Thoracic aorta (tissue), 2 donors: ENCODE measurements at regions not wholly inside any gene's neighbourhood (a gene's known extent, or its start where the extent isn't known, plus 50 kb on each side); places are given as distances from the start of the nearest gene placed in this dataset.

Source experiments
- ATAC-seq: fragments of 150-250 bp; one replicate; pipeline ENCODE4 v1.8.0; 2017; ENCODE audit warnings: low read depth; ENCODE audit not compliant: insufficient number of reproducible peaks, low FRiP score
- DNase-seq: peaks from one replicate; pipeline ENCODE4 v3.0.0-alpha.2; 2020; ENCODE audit warnings: low spot score
- H3K27ac ChIP-seq, 2 donors: fragments of 200-600 bp; sonication (generic); 1 replicate in 1 of 2; 2 replicates in 1 of 2; pipeline ENCODE4 v1.5.1; 2016; ENCODE audit warnings: mild to moderate bottlenecking in 2 of 2, moderate library complexity in 2 of 2
- H3K27me3 ChIP-seq: fragments of 200-600 bp; sonication (generic); replicated peaks from 2 replicates; pipeline ENCODE4 v1.6.0; 2016; ENCODE audit warnings: mild to moderate bottlenecking; ENCODE audit not compliant: insufficient read depth
- H3K36me3 ChIP-seq: fragments of 200-600 bp; sonication (generic); one replicate; pipeline ENCODE4 v1.5.1; 2016
- H3K4me1 ChIP-seq, 2 donors: fragments of 200-600 bp; sonication (generic); 1 replicate in 1 of 2; 2 replicates in 1 of 2; pipeline versions ENCODE4 v1.5.1 to v1.6.0; 2016; ENCODE audit warnings: low read depth in 2 of 2, mild to moderate bottlenecking in 1 of 2; ENCODE audit not compliant: control insufficient read depth in 1 of 2
- H3K4me3 ChIP-seq: fragments of 200-600 bp; sonication (generic); 2 replicates; pipeline ENCODE4 v1.5.1; 2016; ENCODE audit warnings: mild to moderate bottlenecking
- H3K9me3 ChIP-seq: fragments of 200-600 bp; sonication (generic); 2 replicates; pipeline ENCODE4 v1.5.1; 2016
- TF ChIP-seq, protein P1 (sequence below): fragments of 200-600 bp; sonication (generic); IDR thresholded peaks from one replicate; pipeline ENCODE4 v1.5.1; 2019; ENCODE audit warnings: antibody characterized with exemption

GRCh38 chr14:101178184-101179072 lies 274.9 kb upstream of the RTL1 start:
- DNase-seq (no peak), ATAC-seq (no peak)
- TF ChIP-seq, protein P1, sequence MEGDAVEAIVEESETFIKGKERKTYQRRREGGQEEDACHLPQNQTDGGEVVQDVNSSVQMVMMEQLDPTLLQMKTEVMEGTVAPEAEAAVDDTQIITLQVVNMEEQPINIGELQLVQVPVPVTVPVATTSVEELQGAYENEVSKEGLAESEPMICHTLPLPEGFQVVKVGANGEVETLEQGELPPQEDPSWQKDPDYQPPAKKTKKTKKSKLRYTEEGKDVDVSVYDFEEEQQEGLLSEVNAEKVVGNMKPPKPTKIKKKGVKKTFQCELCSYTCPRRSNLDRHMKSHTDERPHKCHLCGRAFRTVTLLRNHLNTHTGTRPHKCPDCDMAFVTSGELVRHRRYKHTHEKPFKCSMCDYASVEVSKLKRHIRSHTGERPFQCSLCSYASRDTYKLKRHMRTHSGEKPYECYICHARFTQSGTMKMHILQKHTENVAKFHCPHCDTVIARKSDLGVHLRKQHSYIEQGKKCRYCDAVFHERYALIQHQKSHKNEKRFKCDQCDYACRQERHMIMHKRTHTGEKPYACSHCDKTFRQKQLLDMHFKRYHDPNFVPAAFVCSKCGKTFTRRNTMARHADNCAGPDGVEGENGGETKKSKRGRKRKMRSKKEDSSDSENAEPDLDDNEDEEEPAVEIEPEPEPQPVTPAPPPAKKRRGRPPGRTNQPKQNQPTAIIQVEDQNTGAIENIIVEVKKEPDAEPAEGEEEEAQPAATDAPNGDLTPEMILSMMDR, result no peak
- Histone ChIP-seq H3K4me3 (no peak overlapping the region), H3K4me1 (no peaks in the 10 kb centered on the region), H3K27ac (no peak overlapping the region), H3K9me3 (no peaks in the 10 kb centered on the region), H3K36me3 (no peaks in the 10 kb centered on the region), H3K27me3 (no peaks in the 10 kb centered on the region)

GRCh38 chr14:101179691-101180211 lies 276.2 kb upstream of the RTL1 start:
- DNase-seq (no peak), ATAC-seq (no peak)
- Histone ChIP-seq H3K27ac (no peak overlapping the region), H3K9me3 (no peaks in the 10 kb centered on the region), H3K4me3 (no peak overlapping the region), H3K4me1 (no peaks in the 10 kb centered on the region), H3K36me3 (no peaks in the 10 kb centered on the region), H3K27me3 (no peaks in the 10 kb centered on the region)
- TF ChIP-seq, protein P1, result no peak

GRCh38 chr14:101181446-101182313 lies 278.2 kb upstream of the RTL1 start:
- Histone ChIP-seq H3K9me3 (no peaks in the 10 kb centered on the region), H3K36me3 (no peaks in the 10 kb centered on the region), H3K27ac (no peak overlapping the region), H3K27me3 (no peaks in the 10 kb centered on the region), H3K4me3 (no peak overlapping the region), H3K4me1 (no peaks in the 10 kb centered on the region)
- DNase-seq (no peak), ATAC-seq (no peak)
- TF ChIP-seq, protein P1, result no peak

DNA sequence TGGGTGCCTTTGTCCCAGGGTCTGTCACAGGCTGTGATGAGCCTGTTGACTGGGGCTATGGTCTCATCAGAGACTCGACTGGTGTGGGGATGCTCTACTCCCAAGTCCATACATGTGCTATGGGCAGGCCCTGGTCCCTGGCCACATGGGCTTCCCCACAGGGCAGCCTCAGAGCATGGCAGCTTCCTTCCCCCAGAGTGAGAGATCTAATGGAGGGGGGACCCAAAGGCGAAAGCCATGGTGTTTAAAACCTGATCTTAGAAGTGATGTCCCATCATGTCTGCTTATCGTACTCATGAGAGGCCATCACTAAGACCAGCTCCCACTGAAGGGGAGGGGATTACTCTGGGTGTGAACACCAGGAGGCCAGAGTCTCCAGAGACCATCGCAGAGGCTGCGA lies 279.0 kb upstream of the RTL1 start:
- no peaks in the 10 kb centered on the region for H3K9me3 ChIP-seq
- no peaks in the 10 kb centered on the region for H3K4me1 ChIP-seq
- H3K27ac ChIP-seq, result no peak overlapping the region
- DNase-seq (no peak), ATAC-seq (no peak)
- H3K27me3 ChIP-seq, result no peaks in the 10 kb centered on the region
- H3K36me3 ChIP-seq, result no peaks in the 10 kb centered on the region
- TF ChIP-seq, protein P1, result no peak
- H3K4me3 ChIP-seq, result no peak overlapping the region
